H1 (cell line): ENCODE measurements at regions not wholly inside any gene's neighbourhood (a gene's known extent, or its start where the extent isn't known, plus 50 kb on each side); places are given as distances from the start of the nearest gene placed in this dataset.

Source experiments
- CHD7 ChIP-seq: fragments of 300-600 bp; sonication (generic); IDR thresholded peaks from 2 replicates; pipeline ENCODE4 v1.7.1; 2012; ENCODE audit warnings: low read length, moderate library complexity, mild to moderate bottlenecking, inconsistent platforms; ENCODE audit not compliant: insufficient replicate concordance

GRCh38 chr2:207423886-207424285 is 105.9 kb upstream of the CREB1 start (continued):
- no peak for TF ChIP-seq CHD7
